ENCODE measurements at regions not wholly inside any gene's neighbourhood (a gene's known extent, or its start where the extent isn't known, plus 50 kb on each side); places are given as distances from the start of the nearest gene placed in this dataset.

DNA sequence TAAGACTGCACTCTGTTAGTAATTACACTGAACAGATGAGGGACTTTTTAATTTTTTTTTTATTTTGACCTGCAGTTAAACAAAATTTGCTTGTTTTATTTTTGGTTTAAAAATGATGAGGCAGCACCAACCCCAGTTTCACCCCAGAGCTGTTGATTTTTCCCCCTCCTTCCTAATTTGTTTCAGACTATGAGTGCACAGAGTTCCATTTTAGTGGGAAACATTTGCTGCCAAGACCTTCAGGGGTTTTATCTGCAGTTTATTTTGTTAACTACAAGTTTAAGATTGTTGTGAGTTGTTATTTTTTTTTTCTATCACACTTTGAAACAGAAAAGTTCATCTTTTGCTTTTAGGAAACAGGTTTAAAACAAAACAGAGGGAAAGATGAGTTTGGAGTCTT lies 455.9 kb upstream of the NR2F2 start:
- TF ChIP-seq, protein P1, sequence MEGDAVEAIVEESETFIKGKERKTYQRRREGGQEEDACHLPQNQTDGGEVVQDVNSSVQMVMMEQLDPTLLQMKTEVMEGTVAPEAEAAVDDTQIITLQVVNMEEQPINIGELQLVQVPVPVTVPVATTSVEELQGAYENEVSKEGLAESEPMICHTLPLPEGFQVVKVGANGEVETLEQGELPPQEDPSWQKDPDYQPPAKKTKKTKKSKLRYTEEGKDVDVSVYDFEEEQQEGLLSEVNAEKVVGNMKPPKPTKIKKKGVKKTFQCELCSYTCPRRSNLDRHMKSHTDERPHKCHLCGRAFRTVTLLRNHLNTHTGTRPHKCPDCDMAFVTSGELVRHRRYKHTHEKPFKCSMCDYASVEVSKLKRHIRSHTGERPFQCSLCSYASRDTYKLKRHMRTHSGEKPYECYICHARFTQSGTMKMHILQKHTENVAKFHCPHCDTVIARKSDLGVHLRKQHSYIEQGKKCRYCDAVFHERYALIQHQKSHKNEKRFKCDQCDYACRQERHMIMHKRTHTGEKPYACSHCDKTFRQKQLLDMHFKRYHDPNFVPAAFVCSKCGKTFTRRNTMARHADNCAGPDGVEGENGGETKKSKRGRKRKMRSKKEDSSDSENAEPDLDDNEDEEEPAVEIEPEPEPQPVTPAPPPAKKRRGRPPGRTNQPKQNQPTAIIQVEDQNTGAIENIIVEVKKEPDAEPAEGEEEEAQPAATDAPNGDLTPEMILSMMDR (IDR thresholded peaks at IDR 0.05) = no peak
- no peak for TF ChIP-seq RAD21 (IDR thresholded peaks at IDR 0.05; ENCODE audit: low read length)
- no peak for TF ChIP-seq NRF1 (IDR thresholded peaks at IDR 0.05; ENCODE audit: low read depth, low read length)
- no peak for TF ChIP-seq CHD2 (IDR thresholded peaks at IDR 0.05; ENCODE audit: low read length, partially characterized antibody)
- no peak for TF ChIP-seq IRF3 (IDR thresholded peaks at IDR 0.05; ENCODE audit: low read depth, low read length)
- TF ChIP-seq MAX (IDR thresholded peaks at IDR 0.05; ENCODE audit: low read depth) = no peak
- no peak for TF ChIP-seq JUND (IDR thresholded peaks at IDR 0.05)
- TF ChIP-seq TAF1 (IDR thresholded peaks at IDR 0.05; ENCODE audit: borderline replicate concordance, low read depth, low read length) = no peak
- TF ChIP-seq RXRA (IDR thresholded peaks at IDR 0.05; ENCODE audit: borderline replicate concordance, low read depth) = no peak
- no peak for TF ChIP-seq EZH2phosphoT487 (IDR thresholded peaks at IDR 0.05; ENCODE audit: borderline replicate concordance, low read depth)
